HepG2 (cell line): ENCODE measurements at regions not wholly inside any gene's neighbourhood (a gene's known extent, or its start where the extent isn't known, plus 50 kb on each side); places are given as distances from the start of the nearest gene placed in this dataset.

Experiments used
- ATAC-seq: fragments of 200-7000 bp; cut with Tn5 transposase; 3 replicates; pipeline ENCODE4 v1.9.1; 2020; ENCODE audit warnings: mild to moderate bottlenecking, moderate library complexity
- BruUV-seq: library from RNA; stranded (reverse); fragments of 400-500 nt; replicated peaks from 2 replicates; lab custom pipeline; 2021; lab: Mats Ljungman, UMichigan
- CTCF ChIA-PET: fragments of 300-600 bp; formaldehyde crosslinking; extraction: SDS; loops from one replicate; lab custom pipeline; 2021; ENCODE audit warnings: low total read pairs, inconsistent platforms, low intra/inter-chr PET ratio; lab: Yijun Ruan, JAX
- POLR2A ChIA-PET: fragments of 350-600 bp; sonication (Branson Sonifier 250); formaldehyde crosslinking; loops from one replicate; lab custom pipeline; 2020; ENCODE audit warnings: antibody characterized with exemption, inconsistent platforms; lab: Yijun Ruan, JAX
- DNase-seq: peaks from one replicate; pipeline ENCODE4 v3.0.0-alpha.2; 2015; ENCODE audit warnings: low spot score
- FAIRE-seq: peaks from 3 replicates; lab custom pipeline; 2011; peaks lifted over from hg19 to GRCh38; lab: Jason Lieb, UNC
- H2AFZ ChIP-seq: one replicate; pipeline ENCODE4 v1.6.1; 2011; ENCODE audit warnings: low read length, inconsistent platforms
- H3K27ac ChIP-seq: fragments of 300-600 bp; 3 replicates; pipeline ENCODE4 v1.8.0; 2011; ENCODE audit warnings: mixed run types, mild to moderate bottlenecking, mixed read lengths, low read length, inconsistent platforms; ENCODE audit not compliant: insufficient read depth; ENCODE audit errors: extremely low read length
- H3K27me3 ChIP-seq, 2 experiments: fragments of 200-600 bp in 1 of 2; 2 replicates in 1 of 2; 3 replicates in 1 of 2; pipeline versions ENCODE4 v1.6.0 to v1.8.0; 2011; ENCODE audit warnings: low read length in 2 of 2, mild to moderate bottlenecking in 2 of 2, moderate library complexity in 2 of 2, inconsistent platforms in 1 of 2; ENCODE audit not compliant: insufficient read depth in 2 of 2, control insufficient read depth in 1 of 2
- H3K36me3 ChIP-seq, 2 experiments: fragments of 200-600 bp in 1 of 2; replicated peaks in 1 of 2; 2 replicates in 1 of 2; 3 replicates in 1 of 2; pipeline versions ENCODE4 v1.5.1 to v1.8.0; 2011; ENCODE audit warnings: low read length in 2 of 2, inconsistent platforms in 1 of 2; ENCODE audit not compliant: insufficient read depth in 2 of 2, control insufficient read depth in 1 of 2
- H3K4me1 ChIP-seq: 2 replicates; pipeline ENCODE4 v1.5.1; 2012; ENCODE audit warnings: low read length, inconsistent platforms; ENCODE audit not compliant: insufficient read depth
- H3K4me2 ChIP-seq: 2 replicates; pipeline ENCODE4 v1.6.0; 2011; ENCODE audit warnings: low read depth, low read length, inconsistent platforms
- H3K4me3 ChIP-seq, 3 experiments: fragments of 200-600 bp in 1 of 3; sonication (generic), shearing (Covaris generic) in 1 of 3; replicated peaks in 1 of 3; 2 replicates each; pipeline ENCODE4 v1.5.1; 2011 to 2016; ENCODE audit warnings: low read length in 3 of 3, inconsistent platforms in 2 of 3, low read depth in 2 of 3, mild to moderate bottlenecking in 2 of 3, control low read depth in 1 of 3, mixed read lengths in 1 of 3; ENCODE audit not compliant: insufficient read depth in 1 of 3
- H3K79me2 ChIP-seq: one replicate; pipeline ENCODE4 v1.6.1; 2011; ENCODE audit warnings: low read length, inconsistent platforms; ENCODE audit not compliant: insufficient read depth
- H3K9ac ChIP-seq: 2 replicates; pipeline ENCODE4 v1.6.0; 2011; ENCODE audit warnings: mild to moderate bottlenecking, low read depth, low read length, inconsistent platforms; ENCODE audit not compliant: insufficient read depth
- H3K9me3 ChIP-seq: 2 replicates; pipeline ENCODE4 v1.5.1; 2012; ENCODE audit warnings: mild to moderate bottlenecking, low read length
- H4K20me1 ChIP-seq: 2 replicates; pipeline ENCODE4 v1.6.0; 2011; ENCODE audit warnings: inconsistent platforms, mild to moderate bottlenecking, low read length, moderate library complexity; ENCODE audit not compliant: insufficient read depth
- AGO1 ChIP-seq: fragments of 200-400 bp; formaldehyde crosslinking; IDR thresholded peaks from 2 replicates; pipeline ENCODE4 v1.6.1; 2017; ENCODE audit warnings: mild to moderate bottlenecking, low read depth, low read length, moderate library complexity; ENCODE audit not compliant: poor library complexity, severe bottlenecking
- ATF5 ChIP-seq: sonication (generic); formaldehyde crosslinking; IDR thresholded peaks from 2 replicates; pipeline ENCODE4 v1.4.0; 2020; ENCODE audit warnings: mild to moderate bottlenecking, low read depth, missing genetic modification reagents
- DR1 ChIP-seq: sonication (generic); formaldehyde crosslinking; IDR thresholded peaks from 2 replicates; pipeline ENCODE4 v1.8.0; 2021; ENCODE audit warnings: mild to moderate bottlenecking, missing genetic modification reagents, inconsistent platforms
- ISX ChIP-seq: sonication (generic); formaldehyde crosslinking; conservative IDR thresholded peaks from 2 replicates; pipeline ENCODE4 v1.5.0; 2020; ENCODE audit warnings: missing genetic modification reagents
- THAP8 ChIP-seq: sonication (generic); formaldehyde crosslinking; IDR thresholded peaks from 2 replicates; pipeline ENCODE4 v1.5.1; 2020; ENCODE audit warnings: missing genetic modification reagents, mild to moderate bottlenecking, borderline replicate concordance
- THYN1 ChIP-seq: sonication (generic); formaldehyde crosslinking; IDR thresholded peaks from 2 replicates; pipeline ENCODE4 v1.8.1; 2023; ENCODE audit warnings: low read depth, mild to moderate bottlenecking, moderate library complexity, missing genetic modification reagents, borderline replicate concordance
- ZBTB49 ChIP-seq: sonication (generic); formaldehyde crosslinking; IDR thresholded peaks from 2 replicates; pipeline ENCODE4 v1.4.0; 2020; ENCODE audit warnings: missing genetic modification reagents, borderline replicate concordance
- ZNF367 ChIP-seq: sonication (generic); formaldehyde crosslinking; IDR thresholded peaks from 2 replicates; pipeline ENCODE4 v1.4.0; 2020; ENCODE audit warnings: missing genetic modification reagents, borderline replicate concordance
- ZNF629 ChIP-seq: sonication (generic); formaldehyde crosslinking; conservative IDR thresholded peaks from 2 replicates; pipeline ENCODE4 v1.5.0; 2020; ENCODE audit warnings: missing genetic modification reagents
- ZSCAN30 ChIP-seq: sonication (generic); formaldehyde crosslinking; IDR thresholded peaks from 2 replicates; pipeline ENCODE4 v1.5.0; 2020; ENCODE audit warnings: mild to moderate bottlenecking, missing genetic modification reagents
- WGBS: methylation state at CpG from one replicate; pipeline ENCODE4 v1.1.6; 2017; ENCODE audit warnings: low lambda C conversion rate; 5-methylcytosine and 5-hydroxymethylcytosine counted together
- in situ Hi-C: cut with HindIII; loops from 2 replicates; pipeline ENCODE4 v1.10.0; 2017; ENCODE audit warnings: low pct_unique_long_range_greater_than_20kb; ENCODE audit not compliant: extremely low pct_ligation_motif_present
- intact Hi-C: fragments of 100-400 bp; cut with micrococcal nuclease; formaldehyde crosslinking; loops from one replicate; pipeline ENCODE4 v1.10.0; 2022; ENCODE audit not compliant: unreplicated experiment

GRCh38 chr11:33457948-33458347 is 200.8 kb downstream of the HIPK3 start (continued):
- TF ChIP-seq ZBTB49 (no peak), AGO1 (no peak), ZNF367 (CRISPR knock-in tag) (no peak), DR1 (no peak), ISX (no peak), THYN1 (CRISPR knock-in tag) (no peak), ATF5 (CRISPR knock-in tag) (no peak), ZNF629 (CRISPR knock-in tag) (no peak)

GRCh38 chr11:33455867-33456463 is 198.8 kb downstream of the HIPK3 start:
- ChIA-PET POLR2A (no interaction called here), CTCF (no interaction called here)
- Histone ChIP-seq H3K4me1 (no peaks in the 10 kb centered on the region), H3K9ac (no peak overlapping the region), H3K27me3 (peaks cover 0 to 13% of the 10 kb centered on the region in 2 experiments; a peak in 3 of 5 replicates), H3K36me3 (no peaks in the 10 kb centered on the region), H2AFZ (no peak overlapping the region), H3K4me2 (no peak overlapping the region), H3K9me3 (no peaks in the 10 kb centered on the region), H4K20me1 (no peaks in the 10 kb centered on the region), H3K79me2 (no peaks in the 10 kb centered on the region), H3K27ac (no peak overlapping the region), H3K4me3 (no peak overlapping the region)
- FAIRE-seq (no peak), DNase-seq (no peak), ATAC-seq (no peak)
- no TSS peak for BruUV-seq
- in situ Hi-C loops (no loop called here), intact Hi-C loops (no loop called here)
- TF ChIP-seq THAP8 (CRISPR knock-in tag), result no peak
- no peak for TF ChIP-seq ZSCAN30 (CRISPR knock-in tag)
- WGBS, result 4% methylated on average over 4 of the region's 4 CpGs
